Keratinocyte (primary cell): ENCODE measurements at regions not wholly inside any gene's neighbourhood (a gene's known extent, or its start where the extent isn't known, plus 50 kb on each side); places are given as distances from the start of the nearest gene placed in this dataset.

Experiments
- DNase-seq: peaks from one replicate; pipeline ENCODE4 v3.0.0-alpha.2; 2011; ENCODE audit warnings: low read depth, missing footprints, low spot score
- FAIRE-seq: peaks from 2 replicates; lab custom pipeline; 2011; peaks lifted over from hg19 to GRCh38; lab: Jason Lieb, UNC
- H2AFZ ChIP-seq: 2 replicates; pipeline ENCODE4 v1.6.0; 2012; ENCODE audit warnings: low read length, control low read depth, inconsistent platforms; ENCODE audit not compliant: control insufficient read depth
- H3K27ac ChIP-seq: 2 replicates; pipeline ENCODE4 v1.5.1; 2011; ENCODE audit warnings: low read length; ENCODE audit not compliant: control insufficient read depth, insufficient read depth
- H3K27me3 ChIP-seq: 3 replicates; pipeline ENCODE4 v1.6.0; 2011; ENCODE audit warnings: low read length; ENCODE audit not compliant: control insufficient read depth, insufficient read depth; ENCODE audit errors: extremely low read depth
- H3K36me3 ChIP-seq, 2 experiments: 2 replicates in 1 of 2; 3 replicates in 1 of 2; pipeline ENCODE4 v1.5.1; 2011; ENCODE audit warnings: low read length in 2 of 2, mild to moderate bottlenecking in 1 of 2; ENCODE audit not compliant: control insufficient read depth in 2 of 2, insufficient read depth in 2 of 2; ENCODE audit errors: extremely low read depth in 1 of 2
- H3K4me1 ChIP-seq: 3 replicates; pipeline ENCODE4 v1.5.1; 2011; ENCODE audit warnings: low read length; ENCODE audit not compliant: control insufficient read depth, insufficient read depth; ENCODE audit errors: extremely low read depth
- H3K4me2 ChIP-seq: 3 replicates; pipeline ENCODE4 v1.6.0; 2011; ENCODE audit warnings: low read depth, low read length; ENCODE audit not compliant: control insufficient read depth, insufficient read depth; ENCODE audit errors: extremely low read depth
- H3K4me3 ChIP-seq, 3 experiments: fragments of 200-600 bp in 1 of 3; sonication (generic) in 1 of 3; 2 replicates in 2 of 3; 3 replicates in 1 of 3; pipeline ENCODE4 v1.5.1; 2011 to 2016; ENCODE audit warnings: low read length in 3 of 3, mild to moderate bottlenecking in 3 of 3, control low read depth in 2 of 3, inconsistent platforms in 1 of 3, low read depth in 1 of 3, mixed read lengths in 1 of 3, mixed run types in 1 of 3, moderate library complexity in 1 of 3; ENCODE audit not compliant: control insufficient read depth in 2 of 3, insufficient read depth in 2 of 3; ENCODE audit errors: extremely low read depth in 1 of 3
- H3K79me2 ChIP-seq: 2 replicates; pipeline ENCODE4 v1.6.0; 2012; ENCODE audit warnings: low read length; ENCODE audit not compliant: control insufficient read depth, insufficient read depth
- H3K9ac ChIP-seq: 3 replicates; pipeline ENCODE4 v1.6.0; 2011; ENCODE audit warnings: low read length; ENCODE audit not compliant: control insufficient read depth, insufficient read depth; ENCODE audit errors: extremely low read depth
- H3K9me1 ChIP-seq: 3 replicates; pipeline ENCODE4 v1.6.0; 2011; ENCODE audit warnings: low read length; ENCODE audit not compliant: control insufficient read depth, insufficient read depth; ENCODE audit errors: extremely low read depth
- H3K9me3 ChIP-seq: 2 replicates; pipeline ENCODE4 v1.5.1; 2012; ENCODE audit warnings: low read depth, low read length; ENCODE audit not compliant: control insufficient read depth
- H4K20me1 ChIP-seq: 3 replicates; pipeline ENCODE4 v1.6.0; 2011; ENCODE audit warnings: low read length; ENCODE audit not compliant: control insufficient read depth, insufficient read depth; ENCODE audit errors: extremely low read depth
- EZH2 ChIP-seq: IDR thresholded peaks from one replicate; pipeline ENCODE4 v1.6.1; 2012; ENCODE audit warnings: inconsistent platforms, mild to moderate bottlenecking, low read length, moderate library complexity
- dilution Hi-C: fragments of 300-500 bp; cut with MboI; formaldehyde crosslinking; loops from one replicate; pipeline ENCODE4 v1.7.0; 2020; ENCODE audit warnings: low sequenced_read_pairs; ENCODE audit not compliant: extremely low pct_ligation_motif_present
- TF ChIP-seq, protein P1 (sequence below), 3 experiments: IDR thresholded peaks in 1 of 3; conservative IDR thresholded peaks in 1 of 3; optimal IDR thresholded peaks in 1 of 3; 2 replicates in 2 of 3; 3 replicates in 1 of 3; pipeline versions ENCODE3 to v1.5.1; 2011; ENCODE audit warnings: low read length in 3 of 3, mild to moderate bottlenecking in 3 of 3, moderate library complexity in 2 of 3, control low read depth in 1 of 3, inconsistent platforms in 1 of 3; ENCODE audit not compliant: insufficient read depth in 2 of 3; ENCODE audit errors: extremely low read depth in 1 of 3

DNA sequence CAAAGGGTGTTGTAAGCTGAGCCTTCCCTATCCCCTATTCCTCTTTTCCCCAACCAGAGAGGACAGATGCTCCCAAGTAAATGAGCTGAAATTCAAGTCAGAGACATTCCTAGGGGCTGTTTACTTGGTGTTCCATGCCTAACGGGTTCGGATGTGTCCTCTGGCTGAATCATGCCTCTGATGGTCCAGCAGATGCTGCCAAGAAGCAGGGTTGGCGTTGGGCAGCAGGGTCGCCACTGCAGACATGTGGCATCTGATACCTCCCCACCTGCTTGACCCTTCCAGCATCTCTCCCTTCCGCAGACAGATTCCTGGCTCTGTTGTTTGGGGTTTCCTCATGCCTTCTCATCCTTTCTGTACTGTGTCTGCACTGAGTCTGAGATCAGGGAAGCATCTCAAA is 108.3 kb downstream of the HNRNPLL start:
- no peak overlapping the region for H3K9ac ChIP-seq
- H3K4me1 ChIP-seq = no peaks in the 10 kb centered on the region
- no peak overlapping the region for H3K27ac ChIP-seq
- FAIRE-seq (no peak), DNase-seq (no peak)
- H3K79me2 ChIP-seq = no peaks in the 10 kb centered on the region
- H3K27me3 ChIP-seq = no peaks in the 10 kb centered on the region
- no peak for TF ChIP-seq EZH2
- TF ChIP-seq, protein P1, sequence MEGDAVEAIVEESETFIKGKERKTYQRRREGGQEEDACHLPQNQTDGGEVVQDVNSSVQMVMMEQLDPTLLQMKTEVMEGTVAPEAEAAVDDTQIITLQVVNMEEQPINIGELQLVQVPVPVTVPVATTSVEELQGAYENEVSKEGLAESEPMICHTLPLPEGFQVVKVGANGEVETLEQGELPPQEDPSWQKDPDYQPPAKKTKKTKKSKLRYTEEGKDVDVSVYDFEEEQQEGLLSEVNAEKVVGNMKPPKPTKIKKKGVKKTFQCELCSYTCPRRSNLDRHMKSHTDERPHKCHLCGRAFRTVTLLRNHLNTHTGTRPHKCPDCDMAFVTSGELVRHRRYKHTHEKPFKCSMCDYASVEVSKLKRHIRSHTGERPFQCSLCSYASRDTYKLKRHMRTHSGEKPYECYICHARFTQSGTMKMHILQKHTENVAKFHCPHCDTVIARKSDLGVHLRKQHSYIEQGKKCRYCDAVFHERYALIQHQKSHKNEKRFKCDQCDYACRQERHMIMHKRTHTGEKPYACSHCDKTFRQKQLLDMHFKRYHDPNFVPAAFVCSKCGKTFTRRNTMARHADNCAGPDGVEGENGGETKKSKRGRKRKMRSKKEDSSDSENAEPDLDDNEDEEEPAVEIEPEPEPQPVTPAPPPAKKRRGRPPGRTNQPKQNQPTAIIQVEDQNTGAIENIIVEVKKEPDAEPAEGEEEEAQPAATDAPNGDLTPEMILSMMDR (optimal IDR thresholded peaks at IDR 0.05 in 1 of 3, IDR thresholded peaks at IDR 0.05 in 1 of 3, conservative IDR thresholded peaks at IDR 0.05 in 1 of 3; ENCODE audit: extremely low read depth in 1 of 3, insufficient read depth in 2 of 3, low read length in 3 of 3) = no peak
- no peaks in the 10 kb centered on the region for H3K36me3 ChIP-seq
- no peak overlapping the region for H2AFZ ChIP-seq
- H3K4me3 ChIP-seq = no peak overlapping the region
- H3K9me3 ChIP-seq = no peaks in the 10 kb centered on the region
- H4K20me1 ChIP-seq = no peaks in the 10 kb centered on the region
- H3K4me2 ChIP-seq = no peak overlapping the region
- dilution Hi-C loops = no loop called here
- H3K9me1 ChIP-seq = no peaks in the 10 kb centered on the region

DNA sequence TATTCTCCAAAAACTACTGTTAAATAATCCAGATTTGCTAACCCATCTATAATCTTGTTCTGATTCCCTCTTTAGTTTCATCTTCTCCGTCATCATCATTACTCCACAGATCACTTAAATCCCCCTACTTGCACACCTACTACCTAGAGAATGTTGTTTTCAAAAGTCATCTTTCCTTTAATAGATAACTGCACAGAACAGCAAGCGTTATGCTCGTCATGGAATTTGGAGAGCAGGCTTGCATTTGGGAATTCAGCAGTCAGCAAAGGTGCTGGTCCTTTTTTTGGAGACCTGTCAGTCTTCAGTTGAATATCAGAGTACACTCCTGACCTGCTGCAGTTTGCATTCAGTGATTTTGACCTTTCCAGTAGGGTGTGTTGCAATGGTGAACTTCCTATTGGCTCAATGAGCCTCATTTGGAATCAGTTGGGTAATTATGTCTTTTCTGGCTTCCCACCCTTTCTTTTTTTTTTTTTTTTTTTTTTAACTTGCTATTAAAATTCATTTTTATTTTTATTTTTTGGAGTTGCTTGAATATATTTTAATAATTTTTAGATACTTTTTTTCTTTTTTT is 110.6 kb downstream of the HNRNPLL start:
- H3K4me2 ChIP-seq = no peak overlapping the region
- dilution Hi-C loops = no loop called here
- H3K27ac ChIP-seq = no peak overlapping the region
- H3K9ac ChIP-seq = no peak overlapping the region
- DNase-seq (no peak), FAIRE-seq (no peak)
- H3K9me3 ChIP-seq = no peaks in the 10 kb centered on the region
- no peaks in the 10 kb centered on the region for H3K27me3 ChIP-seq
- H3K9me1 ChIP-seq = no peaks in the 10 kb centered on the region
- H2AFZ ChIP-seq = no peak overlapping the region
- no peaks in the 10 kb centered on the region for H3K36me3 ChIP-seq
- H3K4me3 ChIP-seq = no peak overlapping the region
- TF ChIP-seq, protein P1 (optimal IDR thresholded peaks at IDR 0.05 in 1 of 3, IDR thresholded peaks at IDR 0.05 in 1 of 3, conservative IDR thresholded peaks at IDR 0.05 in 1 of 3; ENCODE audit: extremely low read depth in 1 of 3, insufficient read depth in 2 of 3, low read length in 3 of 3) = no peak
- no peak for TF ChIP-seq EZH2
- no peaks in the 10 kb centered on the region for H3K4me1 ChIP-seq
- no peaks in the 10 kb centered on the region for H3K79me2 ChIP-seq
- H4K20me1 ChIP-seq = no peaks in the 10 kb centered on the region
